MM.1S (cell line): ENCODE measurements at regions not wholly inside any gene's neighbourhood (a gene's known extent, or its start where the extent isn't known, plus 50 kb on each side); places are given as distances from the start of the nearest gene placed in this dataset.

Experiments
- DNase-seq: peaks from one replicate; pipeline ENCODE4 v3.0.0-alpha.2; 2015
- H2AFZ ChIP-seq: fragments of 300-600 bp; sonication (generic); 2 replicates; pipeline ENCODE4 v1.6.0; 2016; ENCODE audit warnings: antibody characterized with exemption, low read length
- H3F3A ChIP-seq: fragments of 300-600 bp; sonication (generic); 2 replicates; pipeline ENCODE4 v1.6.1; 2016; ENCODE audit warnings: mild to moderate bottlenecking, antibody characterized with exemption, low read length, moderate library complexity, mixed read lengths; ENCODE audit not compliant: insufficient read depth
- H3K27ac ChIP-seq: fragments of 300-600 bp; sonication (generic); 2 replicates; pipeline ENCODE4 v1.5.1; 2016; ENCODE audit warnings: mild to moderate bottlenecking, low read length
- H3K27me3 ChIP-seq: fragments of 300-600 bp; sonication (generic); replicated peaks from 2 replicates; pipeline ENCODE4 v1.6.0; 2016; ENCODE audit warnings: low read length; ENCODE audit not compliant: insufficient read depth
- H3K36me3 ChIP-seq: fragments of 300-600 bp; sonication (generic); replicated peaks from 2 replicates; pipeline ENCODE4 v1.6.1; 2016; ENCODE audit warnings: mild to moderate bottlenecking, low read length, mixed read lengths; ENCODE audit not compliant: insufficient read depth
- H3K4me1 ChIP-seq: fragments of 300-600 bp; sonication (generic); 2 replicates; pipeline ENCODE4 v1.6.1; 2016; ENCODE audit warnings: low read length, mixed read lengths
- H3K4me2 ChIP-seq: fragments of 300-600 bp; sonication (generic); 2 replicates; pipeline ENCODE4 v1.6.0; 2016; ENCODE audit warnings: low read depth, low read length
- H3K4me3 ChIP-seq: fragments of 300-600 bp; sonication (generic); 2 replicates; pipeline ENCODE4 v1.5.1; 2016; ENCODE audit warnings: low read length, mixed read lengths
- H3K79me2 ChIP-seq: fragments of 300-600 bp; sonication (generic); 2 replicates; pipeline ENCODE4 v1.6.1; 2016; ENCODE audit warnings: mixed run types, low read length, mixed read lengths
- H3K9ac ChIP-seq: fragments of 300-600 bp; sonication (generic); 2 replicates; pipeline ENCODE4 v1.6.1; 2016; ENCODE audit warnings: low read length, mixed read lengths
- H3K9me2 ChIP-seq: fragments of 300-600 bp; sonication (generic); replicated peaks from 2 replicates; pipeline ENCODE4 v1.6.1; 2016; ENCODE audit warnings: mild to moderate bottlenecking, low read length, mixed read lengths; ENCODE audit not compliant: insufficient read depth
- H3K9me3 ChIP-seq: fragments of 300-600 bp; sonication (generic); replicated peaks from 2 replicates; pipeline ENCODE4 v1.6.1; 2016; ENCODE audit warnings: mild to moderate bottlenecking, low read length, mixed read lengths; ENCODE audit not compliant: insufficient read depth
- H4K20me1 ChIP-seq: fragments of 300-600 bp; sonication (generic); 2 replicates; pipeline ENCODE4 v1.6.1; 2016; ENCODE audit warnings: mild to moderate bottlenecking, low read length, moderate library complexity, mixed read lengths; ENCODE audit not compliant: insufficient read depth
- CTCF ChIP-seq: fragments of 300-600 bp; sonication (generic); IDR thresholded peaks from 2 replicates; pipeline ENCODE4 v1.5.1; 2016; ENCODE audit warnings: antibody characterized with exemption, low read length, mixed read lengths
- EZH2 ChIP-seq: fragments of 300-600 bp; sonication (generic); optimal IDR thresholded peaks from 2 replicates; pipeline ENCODE3; 2017; ENCODE audit warnings: low read depth, mild to moderate bottlenecking, antibody characterized with exemption, low read length, mixed read lengths
- EZH2phosphoT487 ChIP-seq: fragments of 300-600 bp; sonication (generic); IDR thresholded peaks from 2 replicates; pipeline ENCODE4 v1.6.1; 2018; ENCODE audit warnings: antibody characterized with exemption, low read length

GRCh38 chr17:53607475-53607874, 215.3 kb upstream of the KIF2B start:
- Histone ChIP-seq H3K27ac (no peak overlapping the region), H3K9me3 (no peaks in the 10 kb centered on the region), H3K4me1 (no peaks in the 10 kb centered on the region), H3K9ac (no peak overlapping the region), H3K27me3 (no peaks in the 10 kb centered on the region), H4K20me1 (no peaks in the 10 kb centered on the region), H3K36me3 (no peaks in the 10 kb centered on the region), H3K4me3 (no peak overlapping the region), H2AFZ (no peak overlapping the region), H3K79me2 (no peaks in the 10 kb centered on the region), H3K4me2 (no peak overlapping the region), H3K9me2 (no peaks in the 10 kb centered on the region), H3F3A (no peaks in the 10 kb centered on the region)
- no peak for TF ChIP-seq EZH2
- TF ChIP-seq EZH2phosphoT487, result no peak
- TF ChIP-seq CTCF, result no peak
- DNase-seq, result no peak

GRCh38 chr17:53588317-53588716, 234.4 kb upstream of the KIF2B start:
- TF ChIP-seq EZH2phosphoT487 (no peak), CTCF (no peak)
- H3K4me1 ChIP-seq, result no peaks in the 10 kb centered on the region
- no peaks in the 10 kb centered on the region for H3F3A ChIP-seq
- no peaks in the 10 kb centered on the region for H3K9me3 ChIP-seq
- H3K9me2 ChIP-seq, result no peaks in the 10 kb centered on the region
- H4K20me1 ChIP-seq, result no peaks in the 10 kb centered on the region
- H3K4me2 ChIP-seq, result no peak overlapping the region
- no peak for DNase-seq
- H3K36me3 ChIP-seq, result no peaks in the 10 kb centered on the region
- H3K27ac ChIP-seq, result no peak overlapping the region
- no peak overlapping the region for H3K9ac ChIP-seq
- no peak overlapping the region for H3K4me3 ChIP-seq
- no peaks in the 10 kb centered on the region for H3K79me2 ChIP-seq
- no peak overlapping the region for H2AFZ ChIP-seq
- no peaks in the 10 kb centered on the region for H3K27me3 ChIP-seq

DNA sequence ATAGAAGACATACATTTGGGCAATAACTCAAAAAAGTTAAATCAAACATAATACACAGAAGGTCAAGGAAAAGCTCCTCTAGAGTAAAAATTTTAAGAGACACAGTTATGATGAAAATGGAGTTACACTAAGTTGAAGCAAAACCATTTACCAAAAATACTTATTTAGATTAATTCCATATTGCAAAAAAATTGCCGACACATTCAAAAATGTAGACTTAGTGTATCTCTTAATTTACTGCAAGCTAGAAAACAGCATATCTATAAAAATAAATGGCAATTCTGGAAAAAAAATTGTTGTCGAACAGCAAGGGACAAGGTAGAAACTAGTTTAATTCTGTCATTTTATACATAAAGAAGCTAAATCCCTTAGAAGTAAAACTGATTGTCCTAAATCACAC, 248.7 kb upstream of the KIF2B start:
- Histone ChIP-seq H3F3A (no peaks in the 10 kb centered on the region), H3K9ac (no peak overlapping the region), H3K4me2 (no peak overlapping the region), H3K9me3 (no peaks in the 10 kb centered on the region), H3K79me2 (no peaks in the 10 kb centered on the region), H3K9me2 (no peaks in the 10 kb centered on the region), H3K27ac (no peak overlapping the region), H3K27me3 (no peaks in the 10 kb centered on the region), H4K20me1 (no peaks in the 10 kb centered on the region), H2AFZ (no peak overlapping the region), H3K4me3 (no peak overlapping the region), H3K4me1 (peaks cover 4% of the 10 kb centered on the region; the same call in 1 of the 2 replicates), H3K36me3 (no peaks in the 10 kb centered on the region)
- no peak for TF ChIP-seq CTCF
- TF ChIP-seq EZH2phosphoT487, result no peak
- TF ChIP-seq EZH2, result no peak
- DNase-seq, result no peak
